ENCODE measurements at regions not wholly inside any gene's neighbourhood (a gene's known extent, or its start where the extent isn't known, plus 50 kb on each side); places are given as distances from the start of the nearest gene placed in this dataset.
"Not testable (repeated sequence)": the region's sequence is repeated elsewhere in the genome, so short reads cannot be mapped to it uniquely, and the experiment has no call there.

GRCh38 chr4:110850461-110851442 lies 227.9 kb upstream of the PITX2 start:
- no peak for DNase-seq

- DNase-seq, result no peak
These were observed 229.1 kb upstream of the PITX2 start for GRCh38 chr4:110851989-110852388.

GRCh38 chr4:110852793-110853192 lies 229.9 kb upstream of the PITX2 start:
- DNase-seq, result no peak

- DNase-seq, result no peak
These were observed 230.4 kb upstream of the PITX2 start for GRCh38 chr4:110853242-110853641.

GRCh38 chr4:110854021-110854678 lies 231.3 kb upstream of the PITX2 start:
- no peak for DNase-seq

- DNase-seq, result no peak
These were observed 237.2 kb upstream of the PITX2 start for GRCh38 chr4:110860125-110860524.

- no peak for DNase-seq
These were observed 238.0 kb upstream of the PITX2 start for GRCh38 chr4:110860901-110861300.

GRCh38 chr4:110865611-110866259 lies 242.9 kb upstream of the PITX2 start:
- no peak for DNase-seq

- no peak for DNase-seq
These were observed 244.5 kb upstream of the PITX2 start for GRCh38 chr4:110867251-110867960.

- DNase-seq, result no peak
These were observed 245.3 kb upstream of the PITX2 start for GRCh38 chr4:110867981-110868720.

- no peak for DNase-seq
These were observed 246.2 kb upstream of the PITX2 start for GRCh38 chr4:110869114-110869513.

- no peak for DNase-seq
These were observed 247.1 kb upstream of the PITX2 start for GRCh38 chr4:110869862-110870572.

GRCh38 chr4:110876214-110876613 lies 253.3 kb upstream of the PITX2 start:
- not testable (repeated sequence) for DNase-seq

- DNase-seq, result no peak
These were observed 254.0 kb upstream of the PITX2 start for GRCh38 chr4:110876866-110877265.

GRCh38 chr4:110877778-110878370 lies 255.0 kb upstream of the PITX2 start:
- DNase-seq, result no peak

GRCh38 chr4:110878413-110878812 lies 255.5 kb upstream of the PITX2 start:
- DNase-seq, result no peak

- DNase-seq, result no peak
These were observed 256.1 kb upstream of the PITX2 start for GRCh38 chr4:110878956-110879355.

GRCh38 chr4:110886270-110886669 lies 263.4 kb upstream of the PITX2 start:
- no peak for DNase-seq

- DNase-seq, result no peak
These were observed 264.0 kb upstream of the PITX2 start for GRCh38 chr4:110886856-110887255.

GRCh38 chr4:110897784-110898183 lies 274.9 kb upstream of the PITX2 start:
- no peak for DNase-seq

- DNase-seq, result no peak
These were observed 275.4 kb upstream of the PITX2 start for GRCh38 chr4:110898290-110898689.
